GM19043 (cell line): ENCODE measurements at regions not wholly inside any gene's neighbourhood (a gene's known extent, or its start where the extent isn't known, plus 50 kb on each side); places are given as distances from the start of the nearest gene placed in this dataset.

Experiments
- ATAC-seq: cut with Tn5 transposase; IDR thresholded peaks from one replicate; pipeline ENCODE4 v1.9.1; 2021; ENCODE audit warnings: low read depth; ENCODE audit not compliant: unreplicated experiment

- no peak for ATAC-seq
These were observed 667.1 kb downstream of the INHBA start for GRCh38 chr7:41035794-41036193.

GRCh38 chr7:41033500-41033899, 669.4 kb downstream of the INHBA start:
- ATAC-seq, result no peak

- no peak for ATAC-seq
These were observed 672.2 kb downstream of the INHBA start for GRCh38 chr7:41030673-41031072.

GRCh38 chr7:41029072-41029499, 673.8 kb downstream of the INHBA start:
- no peak for ATAC-seq

- no peak for ATAC-seq
These were observed 674.3 kb downstream of the INHBA start for GRCh38 chr7:41028580-41028979.

GRCh38 chr7:41027428-41028115, 675.3 kb downstream of the INHBA start:
- no peak for ATAC-seq

GRCh38 chr7:41024126-41024525, 678.8 kb downstream of the INHBA start:
- no peak for ATAC-seq

GRCh38 chr7:41020056-41020455, 682.8 kb downstream of the INHBA start:
- no peak for ATAC-seq

- ATAC-seq, result no peak
These were observed 689.8 kb downstream of the INHBA start for GRCh38 chr7:41013117-41013516.

- ATAC-seq, result no peak
These were observed 690.8 kb downstream of the INHBA start for GRCh38 chr7:41012041-41012440.

- ATAC-seq, result no peak
These were observed 691.9 kb downstream of the INHBA start for GRCh38 chr7:41010967-41011366.

- no peak for ATAC-seq
These were observed 692.5 kb downstream of the INHBA start for GRCh38 chr7:41010418-41010817.

GRCh38 chr7:41007811-41008210, 695.1 kb downstream of the INHBA start:
- ATAC-seq, result no peak

- ATAC-seq, result no peak
These were observed 695.5 kb downstream of the INHBA start for GRCh38 chr7:41007351-41007751.

GRCh38 chr7:41006306-41006995, 696.4 kb downstream of the INHBA start:
- ATAC-seq, result no peak

GRCh38 chr7:41005374-41005901, 697.5 kb downstream of the INHBA start:
- no peak for ATAC-seq

- no peak for ATAC-seq
These were observed 698.9 kb downstream of the INHBA start for GRCh38 chr7:41003977-41004376.

GRCh38 chr7:41003611-41003940, 699.3 kb downstream of the INHBA start:
- no peak for ATAC-seq

- peak; percentile 68 for ATAC-seq
These were observed 699.9 kb downstream of the INHBA start for GRCh38 chr7:41002741-41003610.

GRCh38 chr7:41000042-41000441, 702.8 kb downstream of the INHBA start:
- no peak for ATAC-seq

- no peak for ATAC-seq
These were observed 706.6 kb downstream of the INHBA start for GRCh38 chr7:40996233-40996677.
